NAMALWA (cell line): ENCODE measurements at regions not wholly inside any gene's neighbourhood (a gene's known extent, or its start where the extent isn't known, plus 50 kb on each side); places are given as distances from the start of the nearest gene placed in this dataset.
"Not testable (repeated sequence)": the region's sequence is repeated elsewhere in the genome, so short reads cannot be mapped to it uniquely, and the experiment has no call there.

Experiments
- DNase-seq: peaks from one replicate; pipeline ENCODE4 v3.0.0-alpha.2; 2015; ENCODE audit warnings: low spot score

DNA sequence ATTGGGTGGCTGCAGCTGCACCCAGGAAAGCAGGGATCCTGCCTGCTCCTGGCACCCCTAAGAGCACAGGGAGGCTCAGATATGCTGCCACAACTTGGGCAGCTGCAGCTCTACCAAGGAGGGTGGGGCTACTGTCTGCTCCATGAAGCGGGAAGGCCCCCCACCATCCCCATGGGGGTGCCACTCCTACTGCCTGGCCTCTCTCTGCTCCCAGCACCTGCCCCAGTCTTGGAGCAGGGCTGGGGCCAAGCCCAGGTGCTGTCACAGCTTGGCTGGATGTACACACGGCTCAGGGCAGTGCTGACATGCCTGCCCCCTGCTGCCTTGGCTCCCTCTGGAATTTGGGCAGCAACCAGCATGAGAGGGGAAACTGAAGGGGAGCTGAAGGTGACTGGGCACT, 214.7 kb upstream of the PLPPR1 start:
- no peak for DNase-seq

DNA sequence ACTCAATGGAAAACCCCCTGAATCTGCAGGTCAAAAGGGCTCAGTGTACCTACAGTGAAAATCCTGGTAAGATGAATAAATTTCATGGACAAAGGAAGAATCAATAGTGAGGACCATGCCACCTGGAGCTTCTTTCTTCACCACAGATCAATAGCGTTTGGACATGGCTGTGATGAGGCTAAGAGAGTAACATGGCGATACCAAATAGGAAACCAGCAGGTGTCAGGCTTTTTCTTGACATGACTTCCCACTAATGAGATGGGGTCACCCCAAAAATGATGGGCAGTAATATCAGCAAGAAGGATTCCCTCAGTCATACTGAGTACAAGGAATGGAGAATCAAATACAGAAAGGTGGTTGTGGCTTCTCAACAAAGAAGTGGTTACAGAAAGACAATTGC, 208.5 kb upstream of the PLPPR1 start:
- DNase-seq = no peak

DNA sequence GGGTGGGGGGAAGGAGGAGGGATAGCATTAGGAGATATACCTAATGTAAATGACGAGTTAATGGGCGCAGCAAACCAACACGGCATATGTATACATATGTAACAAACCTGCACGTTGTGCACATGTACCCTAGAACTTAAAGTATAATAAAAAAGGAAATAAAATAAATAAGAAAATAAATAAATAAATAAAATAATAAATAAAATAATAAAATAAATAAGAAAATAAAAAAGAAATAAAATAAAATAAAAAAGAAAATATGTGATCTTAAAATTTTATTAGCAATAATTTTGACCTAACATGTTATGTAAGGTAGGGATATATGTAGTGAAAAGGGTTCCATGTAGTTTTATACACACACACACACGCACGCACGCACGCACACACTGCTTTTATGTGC, 195.5 kb upstream of the PLPPR1 start:
- DNase-seq = not testable (repeated sequence)

DNA sequence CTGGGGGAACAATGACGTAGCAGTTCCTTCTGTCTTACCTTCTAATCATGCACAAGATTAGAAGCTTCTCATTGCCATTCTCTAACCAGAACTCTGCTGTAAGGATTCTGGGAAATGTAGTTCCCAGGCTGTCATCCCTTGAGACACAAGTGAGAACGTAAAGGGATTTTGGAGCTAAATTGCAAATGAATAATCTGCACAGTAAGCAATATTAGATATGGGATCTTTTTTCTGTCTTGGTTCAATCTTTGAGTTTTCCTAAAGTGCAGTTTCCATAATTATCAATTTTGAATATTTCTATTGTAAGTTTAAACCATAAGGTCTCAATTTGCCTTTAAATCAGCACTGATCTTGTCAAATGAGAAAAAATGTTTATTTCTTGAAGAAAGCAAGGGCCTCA, 189.7 kb upstream of the PLPPR1 start:
- DNase-seq = no peak

DNA sequence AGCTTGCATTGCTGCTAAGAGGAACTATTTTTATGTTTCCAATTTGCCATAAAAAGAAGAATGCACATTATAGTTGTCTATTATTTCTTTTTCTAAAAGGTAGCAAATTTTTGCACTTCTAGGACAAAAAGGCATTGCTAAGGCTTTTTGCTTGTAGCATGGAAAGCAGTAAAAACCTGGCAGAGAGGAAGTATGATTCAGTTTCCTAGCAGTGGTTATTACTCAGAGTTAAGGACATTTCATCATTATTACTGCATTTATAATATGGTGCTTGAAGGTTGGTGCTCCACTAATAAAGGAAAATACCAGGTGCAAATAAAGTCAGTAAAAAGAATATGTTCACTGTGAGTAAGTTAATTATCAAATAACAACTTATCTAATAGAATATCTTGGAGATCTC, 179.8 kb upstream of the PLPPR1 start:
- no peak for DNase-seq

DNA sequence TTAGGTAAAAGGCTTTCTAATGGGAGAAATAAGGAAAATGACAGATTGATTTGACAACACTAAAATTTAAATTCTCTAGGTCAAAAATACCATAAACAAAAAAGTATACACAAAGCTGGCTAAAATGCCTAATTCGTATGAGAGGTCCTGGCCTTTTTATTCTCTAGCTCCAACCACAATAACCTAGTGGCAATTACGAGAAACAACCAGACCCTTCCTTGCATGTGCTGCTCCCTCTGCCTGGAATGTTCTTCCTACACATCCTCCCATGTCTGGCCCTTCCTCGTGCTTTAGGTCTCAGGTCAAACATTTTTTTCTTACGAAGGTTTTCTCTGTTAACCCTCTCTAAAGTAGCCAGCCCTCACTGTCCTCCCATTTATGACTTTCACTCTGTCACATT, 176.4 kb upstream of the PLPPR1 start:
- DNase-seq = no peak

DNA sequence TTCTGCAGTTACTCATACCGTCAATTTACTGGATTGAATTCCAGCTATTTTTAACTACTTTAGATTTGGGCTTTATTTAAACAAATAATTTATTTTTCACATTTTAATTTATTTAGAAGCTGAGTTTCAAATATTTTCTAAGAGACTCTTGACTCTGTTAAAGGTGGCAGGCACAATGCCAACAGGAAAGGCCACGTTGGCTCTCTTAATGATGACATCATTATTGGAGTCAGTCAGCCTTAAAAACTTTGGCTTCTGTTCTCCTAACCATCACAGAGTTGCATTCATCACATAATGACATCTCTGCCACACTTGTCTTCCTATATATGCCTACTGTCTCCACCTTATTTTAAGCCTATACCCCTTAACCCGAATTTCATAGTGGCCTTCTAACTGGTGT, 172.3 kb upstream of the PLPPR1 start:
- no peak for DNase-seq

DNA sequence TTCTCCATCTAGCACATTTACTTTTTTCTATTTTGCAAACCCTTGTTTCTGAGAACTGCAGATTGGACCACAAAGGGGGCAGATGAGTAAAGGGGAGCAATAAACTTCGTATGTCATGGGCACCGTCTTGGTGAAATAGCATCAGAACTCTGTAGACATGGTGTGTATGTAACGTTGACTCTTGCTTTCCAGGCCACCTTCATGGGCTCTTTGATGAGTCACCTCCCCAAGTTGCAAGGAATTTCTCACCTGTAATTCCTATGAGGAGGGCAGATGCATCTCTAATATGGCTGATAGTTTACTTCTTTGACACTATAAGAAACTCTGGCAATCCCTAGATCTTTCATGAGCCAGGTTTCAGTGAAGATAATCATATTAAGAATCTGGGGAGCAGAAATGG, 163.4 kb upstream of the PLPPR1 start:
- DNase-seq = no peak

DNA sequence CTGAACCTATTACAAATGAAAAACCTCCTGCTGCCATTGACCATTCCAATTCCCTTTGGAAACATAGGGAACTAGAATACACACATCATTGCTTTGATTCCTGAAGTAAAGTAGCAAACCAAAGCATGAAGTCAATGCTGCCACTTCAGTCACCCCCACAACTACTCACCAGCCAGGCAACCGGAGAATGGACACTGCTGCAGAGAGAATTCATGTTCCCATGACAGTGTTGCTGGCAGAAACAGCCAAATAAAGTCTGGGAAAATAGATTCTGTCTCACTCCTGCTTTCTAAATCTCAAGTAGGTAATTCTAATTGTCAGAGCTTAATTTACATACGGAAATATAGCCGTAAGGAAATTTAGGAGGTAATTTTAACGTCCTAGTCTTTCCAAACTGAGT, 162.9 kb upstream of the PLPPR1 start:
- DNase-seq = no peak

DNA sequence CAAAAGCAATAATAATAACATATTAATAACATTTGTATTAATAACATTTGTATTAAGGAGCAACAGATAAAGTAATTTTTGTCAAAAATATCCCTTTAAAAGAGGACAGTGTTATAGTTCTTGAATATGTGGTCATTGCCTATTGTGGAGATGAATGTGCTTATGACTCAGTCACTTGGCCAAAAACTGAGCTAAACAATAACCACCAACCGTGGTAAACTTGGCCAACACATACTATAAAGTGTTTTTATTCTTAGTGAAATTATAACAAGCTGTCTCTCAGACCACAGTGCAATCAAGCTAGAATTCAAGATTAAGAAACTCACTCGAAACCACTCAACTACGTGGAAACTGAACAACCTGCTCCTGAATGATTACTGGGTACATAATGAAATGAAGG, 159.2 kb upstream of the PLPPR1 start:
- DNase-seq = no peak

DNA sequence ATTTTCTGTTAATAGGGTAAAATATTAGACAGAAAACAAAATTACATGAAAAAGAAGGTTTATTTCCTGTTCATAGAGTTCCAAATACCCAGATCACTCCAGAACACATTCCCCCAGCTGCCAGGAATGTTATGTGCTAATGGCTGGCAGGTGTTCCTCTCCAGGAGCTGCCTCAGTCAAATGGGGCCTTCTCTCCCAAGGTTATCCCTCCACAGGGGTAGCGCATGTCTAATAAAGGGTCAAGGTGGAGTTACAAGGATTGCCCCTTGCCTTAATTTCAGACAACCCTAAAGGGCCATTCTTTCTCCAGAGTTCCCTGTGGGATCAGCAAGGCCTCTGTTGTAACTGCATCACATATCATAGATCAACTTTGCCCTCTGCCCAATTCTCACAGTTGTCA, 148.6 kb upstream of the PLPPR1 start:
- DNase-seq = no peak

DNA sequence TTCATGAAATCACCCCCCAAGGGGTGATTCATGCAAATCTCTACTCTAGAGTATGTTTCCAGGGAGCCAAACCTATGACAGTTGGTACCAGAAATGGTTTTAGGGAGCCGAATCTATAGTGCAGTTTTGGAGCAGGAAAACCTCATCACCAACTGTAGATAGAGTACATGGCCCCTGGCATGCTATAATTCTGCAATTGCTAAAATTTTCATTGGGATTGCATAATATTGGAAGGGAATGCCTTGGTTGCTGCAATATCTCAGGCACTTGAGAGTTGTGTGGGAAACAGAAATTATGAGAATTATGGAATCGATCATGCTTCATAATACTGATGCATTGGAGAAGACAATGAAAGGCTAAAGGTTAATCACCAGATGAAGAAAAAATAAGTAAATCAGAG, 148.2 kb upstream of the PLPPR1 start:
- no peak for DNase-seq

DNA sequence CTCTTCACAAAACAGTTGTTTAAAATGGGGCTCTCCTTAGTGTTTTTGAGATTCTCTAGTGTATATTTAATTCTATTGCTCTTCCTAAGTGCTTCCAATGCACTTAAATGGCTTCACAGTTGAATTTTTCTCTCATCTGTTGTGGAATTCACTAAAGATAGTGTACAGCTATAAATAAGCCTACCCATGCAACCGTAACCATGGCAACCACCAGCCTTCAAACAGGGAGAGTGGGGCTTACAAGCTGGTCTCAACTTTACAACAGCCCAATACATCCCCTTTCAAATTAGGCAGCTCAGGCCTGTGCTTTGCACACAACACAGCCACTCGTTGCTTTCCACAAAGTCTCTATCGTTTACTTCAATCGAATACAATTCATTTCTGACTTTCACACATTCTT, 144.0 kb upstream of the PLPPR1 start:
- no peak for DNase-seq

DNA sequence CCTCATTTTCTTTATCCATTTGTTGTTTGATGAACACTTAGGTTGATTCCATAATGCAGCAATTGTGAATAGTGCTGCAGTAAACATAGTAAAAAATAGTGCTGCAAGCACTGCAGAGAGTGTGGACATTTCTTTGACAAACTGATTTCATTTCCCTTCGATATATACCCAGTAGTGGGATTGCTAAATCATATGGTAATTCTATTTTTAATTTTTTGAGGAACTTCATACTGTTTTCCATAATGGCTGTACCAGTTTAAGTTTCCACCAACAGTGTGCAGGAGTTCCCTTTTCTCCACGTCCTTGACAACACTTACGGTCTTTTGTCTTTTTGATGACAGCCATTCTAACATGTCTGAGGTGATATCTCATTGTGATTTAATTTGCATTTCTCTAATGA, 138.2 kb upstream of the PLPPR1 start:
- DNase-seq = no peak

DNA sequence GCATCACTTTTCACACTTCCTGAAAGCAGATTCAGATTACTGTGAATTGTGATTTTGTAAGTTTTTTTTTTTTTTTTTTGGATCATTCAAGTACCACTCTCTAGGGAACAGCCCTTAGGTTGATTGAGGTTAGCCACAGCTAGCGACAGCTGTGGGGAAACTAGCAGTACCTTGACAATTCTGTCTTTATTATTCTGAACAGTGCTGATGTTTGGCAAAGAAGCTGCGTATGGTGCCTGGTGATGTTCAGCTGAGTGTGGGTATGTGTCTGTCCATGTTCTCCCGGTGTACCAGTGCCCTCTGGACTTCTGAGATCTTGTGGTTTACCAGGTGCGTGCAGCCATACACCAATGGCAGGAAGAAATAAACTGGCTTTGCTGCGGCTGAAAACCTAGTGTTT, 117.3 kb upstream of the PLPPR1 start:
- no peak for DNase-seq

DNA sequence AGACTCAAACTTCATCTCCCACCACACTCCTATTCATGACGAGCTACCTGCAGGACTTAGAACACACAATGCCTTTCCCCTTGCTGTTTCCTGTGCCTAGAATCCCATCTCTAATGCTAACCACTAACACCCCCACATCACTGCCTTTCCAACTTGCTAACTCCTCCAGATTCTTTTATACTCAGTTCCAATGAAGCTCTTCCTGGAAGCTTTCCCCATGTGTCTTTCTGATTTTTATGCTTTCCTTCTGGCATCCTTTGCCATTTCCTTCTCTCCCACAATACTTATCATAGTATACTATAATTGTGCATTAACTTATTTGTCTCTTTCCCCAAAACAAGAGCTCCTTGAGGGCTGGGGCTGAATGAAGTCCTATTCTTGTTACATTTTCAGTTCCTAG, 115.3 kb upstream of the PLPPR1 start:
- DNase-seq = no peak

DNA sequence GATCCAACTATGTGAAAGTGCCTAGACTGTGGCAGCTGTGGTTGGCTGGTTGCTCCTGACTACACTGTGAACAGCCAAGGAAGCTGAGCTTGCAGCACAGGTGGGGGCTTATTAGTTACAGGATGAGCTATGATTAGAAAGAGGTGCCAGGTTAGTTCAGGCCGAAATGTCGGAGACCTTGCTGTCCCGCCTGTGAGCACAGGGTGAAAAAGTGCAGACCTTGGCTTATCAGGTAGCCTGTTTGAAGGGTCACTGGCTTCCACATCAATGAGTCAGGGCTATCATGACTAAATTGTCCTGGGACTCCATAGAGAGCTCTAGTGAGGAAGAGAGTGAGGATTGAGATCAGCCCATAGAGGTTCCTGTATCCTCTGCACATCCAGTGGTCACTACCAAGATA, 114.3 kb upstream of the PLPPR1 start:
- DNase-seq = no peak

DNA sequence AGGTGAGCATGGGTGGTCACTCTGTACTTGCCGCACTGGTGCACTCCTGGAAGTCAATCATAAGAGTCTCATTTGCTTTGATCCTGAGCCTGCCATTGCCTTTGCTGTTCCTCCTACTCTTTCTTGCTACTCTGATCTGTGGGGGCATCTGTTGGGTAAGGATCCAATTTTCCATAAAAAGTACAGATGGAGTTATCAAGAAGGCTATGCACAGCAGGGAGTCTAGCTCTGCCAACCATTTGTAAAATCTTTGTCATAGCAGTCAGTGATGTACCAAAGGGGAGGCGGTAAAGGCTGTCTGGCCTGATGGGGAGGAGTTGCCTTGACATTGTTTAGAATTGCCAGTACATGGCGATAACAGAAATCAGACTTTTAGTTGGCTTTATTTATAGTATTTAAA, 109.0 kb upstream of the PLPPR1 start:
- DNase-seq = no peak

DNA sequence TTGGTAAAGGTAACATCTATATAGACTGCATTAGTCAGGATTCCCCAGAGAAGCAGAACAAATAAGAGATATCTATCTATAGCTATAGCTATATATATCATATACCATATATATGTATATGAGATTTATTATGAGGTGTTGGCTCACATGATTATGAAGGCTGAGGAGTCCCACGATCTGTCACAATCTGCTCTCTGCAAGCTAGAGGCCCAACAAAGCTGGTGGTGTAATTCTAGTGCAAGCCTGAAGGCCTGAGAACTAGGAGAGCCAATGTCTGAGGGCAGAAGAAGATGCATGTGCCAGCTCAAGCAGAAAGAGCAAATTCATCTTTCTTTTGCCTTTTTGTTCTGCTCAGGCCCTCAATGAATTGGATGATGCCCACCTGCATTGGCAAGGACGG, 102.2 kb upstream of the PLPPR1 start:
- DNase-seq = no peak

DNA sequence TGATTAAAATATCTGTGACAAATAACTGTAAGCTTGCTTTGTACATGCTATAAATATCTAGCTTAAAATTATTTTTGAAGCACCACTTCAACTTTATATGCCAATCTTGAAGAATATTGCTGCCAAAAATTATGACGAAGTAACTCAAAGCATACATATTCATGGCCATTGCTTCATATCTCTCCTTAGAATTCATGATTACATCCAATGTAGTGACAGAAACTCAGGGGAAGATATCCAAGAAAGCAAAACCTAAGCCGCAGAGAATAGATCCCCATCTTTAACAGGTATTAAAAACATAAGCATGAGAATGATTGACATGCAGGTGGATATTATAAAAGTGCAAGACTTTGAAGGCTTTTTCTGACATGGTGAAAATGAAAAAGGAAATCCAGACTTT, 100.8 kb upstream of the PLPPR1 start:
- no peak for DNase-seq

DNA sequence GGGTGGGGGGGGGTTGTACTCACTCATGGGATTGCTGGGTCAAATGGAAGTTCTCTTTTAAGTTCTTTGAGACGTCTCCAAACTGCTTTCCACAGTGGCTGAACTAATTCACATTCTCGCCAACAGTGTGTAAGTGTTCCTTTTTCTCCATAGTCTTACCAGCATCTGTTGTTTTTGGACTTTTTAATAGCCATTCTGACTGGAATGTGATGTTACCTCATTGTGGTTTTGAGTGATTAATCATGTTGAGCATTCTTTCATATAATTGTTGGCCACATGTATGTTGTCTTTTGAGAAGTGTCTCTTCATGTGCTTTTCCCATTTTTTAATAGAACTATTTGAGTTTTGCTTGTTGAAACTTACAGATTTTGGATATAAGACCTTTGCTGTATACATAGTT, 94.9 kb upstream of the PLPPR1 start:
- no peak for DNase-seq

DNA sequence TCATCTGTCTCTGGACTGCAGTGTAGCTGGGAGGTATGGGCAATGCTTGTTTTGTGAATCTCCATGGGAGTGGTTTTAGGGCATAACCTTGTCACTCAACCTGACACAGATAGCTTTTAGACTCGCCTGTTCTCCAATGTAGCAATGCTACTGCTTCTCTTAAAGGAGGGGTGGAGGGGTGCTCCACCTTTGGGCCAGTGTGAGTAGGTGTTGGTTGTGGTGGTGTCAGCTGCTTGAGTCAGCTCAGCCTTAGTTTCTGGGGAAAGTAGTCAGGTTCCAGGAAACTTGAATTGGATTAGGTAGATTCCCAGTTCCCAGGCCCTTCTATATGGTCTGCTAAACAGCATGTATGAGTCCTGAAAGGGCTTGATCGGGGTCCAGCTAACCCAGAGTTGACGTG, 91.1 kb upstream of the PLPPR1 start:
- no peak for DNase-seq

DNA sequence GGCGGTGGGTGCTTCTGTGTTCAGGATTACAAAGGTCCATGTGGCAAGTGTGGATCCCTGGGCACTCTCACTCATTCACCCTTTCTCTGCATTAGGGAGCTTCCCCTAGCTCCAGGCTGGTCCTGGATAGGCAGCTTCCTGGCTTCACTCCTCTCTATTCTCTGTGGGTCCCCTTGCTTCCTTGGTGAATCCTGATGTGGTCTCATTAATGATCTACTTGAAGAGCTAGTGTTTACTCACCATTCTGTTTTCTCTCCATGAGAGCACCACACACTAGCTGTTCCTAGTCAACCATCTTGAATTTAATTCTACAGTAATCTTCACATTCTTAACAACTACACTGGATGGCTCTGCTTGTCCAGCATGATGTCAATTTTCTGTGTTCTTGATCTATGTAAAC, 90.0 kb upstream of the PLPPR1 start:
- no peak for DNase-seq

DNA sequence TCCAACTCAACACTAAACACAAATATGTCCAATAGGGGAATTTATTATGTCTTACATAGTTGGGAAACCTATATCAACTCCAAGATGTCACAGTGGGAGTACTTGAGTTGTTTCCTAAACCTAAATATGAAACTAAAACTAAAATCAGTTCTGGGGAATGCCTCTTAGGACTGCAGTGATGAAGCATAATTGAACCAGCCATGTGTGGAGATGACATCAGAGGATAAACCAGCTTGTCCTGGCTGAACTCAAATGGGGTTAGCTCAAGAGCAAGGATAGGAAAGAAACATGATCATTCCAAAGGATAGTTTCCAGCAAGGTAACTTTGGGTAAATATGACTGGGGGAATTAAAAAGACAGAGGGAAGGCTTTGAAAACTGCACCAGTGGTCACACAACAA, 88.9 kb upstream of the PLPPR1 start:
- no peak for DNase-seq

DNA sequence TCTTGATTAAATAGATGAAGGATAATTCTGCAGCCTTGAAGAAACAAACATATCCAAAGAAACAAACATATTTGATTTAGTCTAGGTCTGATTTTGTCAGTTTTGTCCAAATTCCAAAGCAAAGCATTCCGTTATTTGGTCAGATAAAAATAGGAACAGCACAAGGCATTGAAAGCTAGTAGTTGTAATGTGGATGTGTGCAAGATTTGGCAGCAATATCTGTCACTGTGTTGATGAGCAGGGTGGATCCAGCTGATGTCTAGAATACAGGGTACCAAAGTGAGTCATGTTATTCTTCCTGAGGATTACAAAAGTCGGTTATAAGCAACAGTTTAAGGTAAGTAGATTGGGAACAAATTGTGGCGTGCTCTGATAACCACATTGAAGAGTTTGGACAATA, 69.3 kb upstream of the PLPPR1 start:
- no peak for DNase-seq
